Suprapubic skin (tissue), 4 donors: ENCODE measurements at regions not wholly inside any gene's neighbourhood (a gene's known extent, or its start where the extent isn't known, plus 50 kb on each side); places are given as distances from the start of the nearest gene placed in this dataset.
"Not testable (repeated sequence)": the region's sequence is repeated elsewhere in the genome, so short reads cannot be mapped to it uniquely, and the experiment has no call there.

Experiments used
- CTCF ChIP-seq, 2 donors: fragments of 200-600 bp in 1 of 2; fragments of 450-650 bp in 1 of 2; sonication (generic) in 1 of 2; IDR thresholded peaks; one replicate each; pipeline ENCODE4 v1.5.1; 2016 to 2019; ENCODE audit warnings: antibody characterized with exemption in 2 of 2, mild to moderate bottlenecking in 1 of 2, moderate library complexity in 1 of 2
- EP300 ChIP-seq: sonication (generic); formaldehyde crosslinking; IDR thresholded peaks from one replicate; pipeline ENCODE4 v1.6.1; 2017; ENCODE audit warnings: antibody characterized with exemption
- POLR2A ChIP-seq, 2 donors: fragments of 450-650 bp; IDR thresholded peaks; one replicate each; pipeline ENCODE4 v1.6.1; 2017; ENCODE audit warnings: antibody characterized with exemption in 2 of 2, mild to moderate bottlenecking in 2 of 2, moderate library complexity in 2 of 2
- POLR2AphosphoS5 ChIP-seq, 3 donors: sonication (generic); formaldehyde crosslinking; IDR thresholded peaks; one replicate each; pipeline ENCODE4 v1.6.1; 2017; ENCODE audit warnings: antibody characterized with exemption in 3 of 3

GRCh38 chr21:10354851-10355578 is 166.4 kb upstream of the TPTE start:
- TF ChIP-seq CTCF (IDR thresholded peaks at IDR 0.05); POLR2AphosphoS5 (IDR thresholded peaks at IDR 0.05); POLR2A (IDR thresholded peaks at IDR 0.05); EP300: not testable (repeated sequence)
